Globus pallidus (tissue), 1 donor: ENCODE measurements at regions not wholly inside any gene's neighbourhood (a gene's known extent, or its start where the extent isn't known, plus 50 kb on each side); places are given as distances from the start of the nearest gene placed in this dataset.

ENCODE experiments used
- DNase-seq: peaks from one replicate; pipeline ENCODE4 v3.0.0-alpha.2; 2015; ENCODE audit warnings: low spot score

GRCh38 chr5:6806668-6807067, 93.4 kb downstream of the TENT4A start:
- DNase-seq = no peak

- DNase-seq = no peak
These were observed 95.2 kb downstream of the TENT4A start for GRCh38 chr5:6808462-6808861.

DNA sequence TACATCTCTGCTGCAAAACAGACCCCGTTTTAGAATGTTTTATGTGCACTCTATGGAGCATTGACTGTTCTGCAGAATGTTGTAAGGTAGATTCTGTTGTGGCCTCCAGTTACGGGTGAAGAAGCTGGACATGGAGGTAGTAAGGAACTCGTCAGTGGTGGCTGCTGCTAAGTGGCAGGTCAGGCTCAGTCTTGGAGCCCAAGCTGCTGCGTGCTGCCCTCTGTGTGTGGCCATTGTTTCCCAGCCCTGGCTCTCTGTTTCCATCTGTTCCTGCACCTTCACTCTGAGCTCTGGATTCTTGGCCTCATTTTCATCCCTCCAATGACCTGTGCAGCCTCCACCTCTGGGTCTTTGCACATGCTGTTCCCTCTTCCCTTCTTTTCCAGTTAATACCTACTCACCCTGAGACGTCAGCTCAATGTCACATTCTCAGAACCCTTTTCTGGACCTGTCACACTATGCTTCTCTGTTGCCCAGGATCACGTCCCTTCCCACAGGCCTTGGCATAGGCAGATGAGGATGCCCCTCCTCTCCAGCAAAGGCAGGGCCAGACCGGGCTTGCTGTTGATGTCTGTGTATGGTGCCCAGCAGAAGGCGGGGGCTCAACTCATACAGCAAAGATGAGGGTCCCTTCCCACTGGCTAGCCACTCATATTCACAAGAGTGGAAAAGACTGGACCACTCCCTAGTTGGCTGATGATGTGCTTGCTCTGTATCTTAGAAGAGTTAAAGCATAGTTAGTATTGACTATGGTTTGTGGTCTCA, 97.6 kb downstream of the TENT4A start:
- DNase-seq = no peak

DNA sequence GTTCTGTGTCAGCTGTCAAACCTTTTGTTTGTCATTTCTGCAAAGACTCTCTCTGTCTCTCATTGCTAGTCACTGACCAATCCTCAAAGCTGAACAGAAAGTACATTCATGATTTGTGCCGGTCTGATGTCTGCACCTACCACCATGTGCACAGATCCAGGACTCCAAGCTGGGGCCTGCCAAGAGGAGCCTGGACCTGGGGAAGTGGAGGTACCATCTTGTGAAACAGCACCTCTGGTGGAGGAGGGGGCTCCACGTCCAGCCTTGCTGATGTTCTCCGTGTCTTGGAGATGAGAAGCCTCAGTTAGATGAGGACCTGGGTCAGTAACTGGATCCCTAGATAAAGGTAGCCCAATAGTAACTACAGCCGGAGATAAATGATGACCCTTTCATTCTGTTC, 98.9 kb downstream of the TENT4A start:
- DNase-seq = no peak

GRCh38 chr5:6812800-6813731, 99.8 kb downstream of the TENT4A start:
- no peak for DNase-seq

DNA sequence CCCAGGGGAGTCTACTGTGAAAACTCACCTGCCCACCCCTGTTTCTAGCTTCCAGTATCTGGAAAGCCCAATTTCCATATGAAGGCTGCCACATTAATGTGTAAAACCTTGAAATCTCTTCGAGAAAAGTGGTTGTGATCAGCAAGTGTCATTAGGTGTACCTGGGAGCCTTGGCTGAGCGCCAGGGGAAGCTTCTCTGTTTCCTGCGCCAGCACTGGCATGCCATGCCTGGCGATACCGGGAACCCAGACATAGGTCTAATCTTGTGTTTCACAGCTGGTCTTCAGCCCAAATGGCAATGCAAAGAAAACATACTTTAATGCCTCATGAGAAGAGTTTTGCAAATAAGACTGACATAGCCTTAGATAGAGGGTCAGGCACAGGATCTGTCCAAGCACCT, 101.6 kb downstream of the TENT4A start:
- DNase-seq = no peak

DNA sequence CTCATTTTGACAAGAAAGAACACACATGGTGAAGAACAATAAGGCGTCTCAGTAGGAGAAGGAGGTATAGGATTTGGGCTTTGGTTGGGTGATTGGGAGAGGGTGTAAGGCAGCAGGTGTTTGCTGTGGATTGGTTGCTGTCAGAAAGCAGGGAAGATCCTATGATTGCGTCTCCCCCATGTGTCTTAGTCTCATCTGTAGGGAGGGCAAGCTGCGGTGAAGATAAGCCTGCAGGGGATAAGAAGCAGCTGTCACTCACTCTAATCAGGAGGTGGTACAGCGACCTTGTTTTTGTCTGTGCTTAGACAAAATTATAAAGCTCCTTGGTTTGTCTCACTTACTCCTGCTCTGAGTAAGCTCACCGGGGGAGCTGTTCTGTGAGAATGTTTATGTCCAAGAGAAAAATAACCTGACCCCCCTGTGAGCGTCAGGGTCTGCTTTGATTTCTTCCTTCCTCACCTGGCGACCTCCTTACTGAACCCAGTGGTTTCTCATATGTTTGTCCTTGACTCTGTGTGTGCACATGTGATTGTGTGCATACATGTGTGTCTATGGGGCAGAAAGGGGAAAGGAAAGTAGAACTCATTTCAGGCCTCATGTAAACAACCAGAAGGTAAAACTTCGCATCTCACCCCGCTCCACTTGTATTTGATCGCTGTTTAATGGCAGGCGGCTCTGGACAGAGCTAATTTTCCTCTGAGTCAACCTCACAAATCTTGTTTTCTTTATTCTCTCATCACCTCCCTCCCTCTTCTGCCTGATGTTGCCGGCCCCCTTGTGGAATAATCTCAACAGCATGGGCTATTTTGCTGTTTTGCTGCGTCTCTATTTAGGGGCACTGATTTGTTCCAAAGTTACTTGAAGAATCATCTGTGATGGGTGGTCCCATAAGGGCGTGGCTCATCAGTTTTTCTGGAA, 105.6 kb downstream of the TENT4A start:
- DNase-seq = no peak

DNA sequence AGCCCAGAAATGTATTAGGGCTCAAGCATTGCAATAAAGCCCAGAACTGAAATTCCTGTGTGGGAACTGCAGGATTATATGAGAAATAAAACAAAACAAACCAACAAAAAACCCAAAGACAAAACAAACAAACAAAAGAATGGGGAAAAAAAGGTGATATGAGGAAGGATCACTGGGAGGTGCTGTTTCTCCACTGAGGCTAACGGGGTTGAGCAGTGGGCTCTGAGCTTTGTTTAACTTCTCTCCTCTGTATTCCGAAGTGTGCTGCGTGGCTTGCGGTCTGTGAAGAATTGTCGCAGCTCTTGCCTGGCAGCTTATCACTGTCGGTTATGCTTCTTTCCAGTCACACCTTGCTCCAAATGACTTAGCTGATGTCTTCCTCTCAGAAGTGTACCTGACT, 106.3 kb downstream of the TENT4A start:
- DNase-seq = no peak

GRCh38 chr5:6820851-6821479, 107.7 kb downstream of the TENT4A start:
- DNase-seq = no peak

DNA sequence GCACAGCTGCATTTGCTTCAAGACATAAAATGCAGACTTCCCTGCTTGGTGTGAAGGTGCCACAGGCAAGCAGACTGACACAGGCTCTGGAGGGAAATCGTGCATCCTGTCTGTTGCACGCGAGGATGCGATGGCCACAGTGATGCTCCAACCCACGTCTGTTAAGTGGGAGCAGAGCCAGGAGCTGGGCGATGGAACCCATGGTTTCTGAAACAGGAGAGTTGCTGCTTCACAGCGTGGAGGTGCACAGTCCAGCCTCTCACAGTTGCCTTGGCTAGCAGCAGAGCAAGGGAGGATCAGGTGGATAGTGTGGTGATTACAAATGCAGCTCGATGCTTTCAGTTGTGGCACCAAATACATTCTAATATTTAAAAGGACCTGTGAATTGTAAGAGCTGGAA, 108.8 kb downstream of the TENT4A start:
- no peak for DNase-seq

GRCh38 chr5:6822556-6823343, 109.5 kb downstream of the TENT4A start:
- DNase-seq = no peak

DNA sequence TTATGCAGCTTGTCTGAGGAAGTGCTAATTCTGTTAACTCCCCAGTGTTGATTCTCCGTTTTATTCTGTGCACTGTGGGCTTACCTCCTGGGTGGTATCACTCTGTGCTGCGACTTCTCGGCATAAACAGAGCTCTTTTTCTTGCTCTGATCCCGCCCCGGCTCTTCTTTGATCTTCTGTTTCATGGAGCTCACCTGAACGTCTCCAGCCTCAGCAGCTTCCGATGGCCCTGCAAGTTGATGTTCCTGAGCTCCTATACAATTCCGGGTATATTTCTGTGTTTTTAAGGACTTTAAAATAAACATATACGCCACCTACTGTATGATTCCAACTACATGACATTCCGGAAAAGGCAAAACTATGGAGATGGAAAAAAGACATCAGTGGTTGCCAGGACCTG, 110.8 kb downstream of the TENT4A start:
- no peak for DNase-seq

GRCh38 chr5:6825678-6826244, 112.5 kb downstream of the TENT4A start:
- no peak for DNase-seq

GRCh38 chr5:6826756-6827155, 113.5 kb downstream of the TENT4A start:
- DNase-seq = no peak

GRCh38 chr5:6827526-6828219, 114.4 kb downstream of the TENT4A start:
- no peak for DNase-seq

GRCh38 chr5:6829150-6829784, 116.0 kb downstream of the TENT4A start:
- DNase-seq = no peak

DNA sequence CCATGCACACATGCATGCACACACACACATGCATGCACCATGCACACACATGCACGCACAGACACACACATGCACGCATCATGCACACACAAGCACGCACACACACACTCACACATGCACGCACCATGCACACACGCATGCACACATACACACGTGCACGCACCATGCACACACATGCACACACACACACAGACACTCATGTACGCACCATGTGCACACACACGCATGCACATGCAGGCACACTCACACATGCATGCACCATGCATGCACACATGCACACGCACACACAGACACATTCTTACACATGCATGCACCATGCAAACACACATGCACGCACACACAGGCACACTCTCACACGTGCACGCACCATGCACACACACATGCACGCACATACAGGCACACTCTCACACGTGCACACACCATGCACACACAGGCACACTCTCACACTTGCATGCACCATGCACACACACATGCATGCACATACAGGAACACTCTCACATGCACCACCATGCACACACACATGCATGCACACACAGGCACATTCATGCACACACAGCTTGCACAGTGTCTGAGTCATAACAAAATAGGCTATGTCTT, 117.5 kb downstream of the TENT4A start:
- DNase-seq = no peak

DNA sequence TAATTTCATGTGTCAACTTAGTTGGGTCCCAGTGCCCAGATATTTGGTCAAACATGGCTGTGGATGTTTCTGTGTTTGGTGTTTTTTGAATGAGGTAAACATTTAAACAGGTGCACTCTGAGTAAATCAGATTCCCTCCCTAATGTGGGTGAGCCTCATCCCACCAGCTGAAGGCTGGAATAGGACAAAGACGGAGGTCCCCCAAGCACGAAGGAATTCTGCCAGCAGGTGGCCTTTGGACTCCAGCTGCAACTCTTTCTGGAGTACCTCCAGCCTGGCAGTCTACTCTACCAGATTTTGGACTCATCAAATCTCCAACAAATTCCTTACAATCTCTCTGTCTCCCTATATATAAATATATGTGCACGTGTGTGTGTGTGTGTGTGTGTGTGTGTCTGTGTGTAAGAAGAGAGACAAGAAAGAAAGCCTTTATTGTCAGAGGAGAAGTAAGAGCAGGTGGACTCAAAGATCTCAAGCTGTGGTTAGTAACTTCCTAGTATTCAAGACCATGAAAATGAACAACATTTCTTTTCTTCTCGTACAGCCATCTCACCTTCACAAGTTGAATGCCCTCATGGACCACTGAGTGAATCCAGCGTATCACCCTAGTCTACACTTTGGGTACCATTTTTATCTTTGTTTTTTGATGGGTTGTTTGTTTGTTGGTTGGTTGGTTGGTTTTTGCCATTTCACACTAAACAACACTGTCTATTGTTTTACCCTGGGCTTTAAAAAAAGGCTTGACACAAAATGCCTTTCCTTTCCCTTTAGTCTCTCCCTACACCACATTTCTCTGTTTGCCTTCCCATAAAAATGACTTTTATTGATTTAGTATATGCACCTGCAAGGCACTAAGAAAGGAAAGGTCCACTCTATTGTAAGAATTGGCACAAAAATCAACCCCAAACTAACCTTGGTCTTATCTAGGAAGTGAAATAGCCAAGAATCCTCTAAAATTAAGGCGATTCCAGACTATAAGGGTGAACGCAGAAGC, 118.7 kb downstream of the TENT4A start:
- DNase-seq = no peak
